Uterus (tissue), 3 donors: ENCODE measurements at regions not wholly inside any gene's neighbourhood (a gene's known extent, or its start where the extent isn't known, plus 50 kb on each side); places are given as distances from the start of the nearest gene placed in this dataset.

Experiments
- DNase-seq, 2 donors: peaks; one replicate each; pipeline ENCODE4 v3.0.0-alpha.2; 2019 to 2020
- H3K27ac ChIP-seq, 2 donors: fragments of 200-600 bp; sonication (generic); 1 replicate in 1 of 2; 2 replicates in 1 of 2; pipeline ENCODE4 v1.5.1; 2016 to 2018
- H3K27me3 ChIP-seq, 2 donors: fragments of 200-600 bp; sonication (generic); one replicate each; pipeline ENCODE4 v1.5.1; 2018 to 2019; ENCODE audit warnings: control low read depth in 1 of 2
- H3K36me3 ChIP-seq, 2 donors: fragments of 200-600 bp; sonication (generic); one replicate each; pipeline ENCODE4 v1.5.1; 2019; ENCODE audit warnings: control low read depth in 1 of 2
- H3K4me1 ChIP-seq, 2 donors: fragments of 200-600 bp; sonication (generic); one replicate each; pipeline ENCODE4 v1.5.1; 2018 to 2019; ENCODE audit warnings: control low read depth in 1 of 2
- H3K4me3 ChIP-seq, 2 donors: fragments of 200-600 bp; sonication (generic); 1 replicate in 1 of 2; 2 replicates in 1 of 2; pipeline ENCODE4 v1.5.1; 2018 to 2019; ENCODE audit warnings: mild to moderate bottlenecking in 1 of 2
- H3K9me3 ChIP-seq, 2 donors: fragments of 200-600 bp; sonication (generic); one replicate each; pipeline ENCODE4 v1.5.1; 2019; ENCODE audit warnings: control low read depth in 1 of 2
- CTCF ChIP-seq, 4 experiments: fragments of 200-600 bp in 2 of 4; fragments of 450-650 bp in 2 of 4; sonication (generic) in 2 of 4; IDR thresholded peaks; one replicate each; pipeline ENCODE4 v1.5.1; 2016 to 2019; ENCODE audit warnings: antibody characterized with exemption in 4 of 4, mild to moderate bottlenecking in 2 of 4, moderate library complexity in 1 of 4
- POLR2A ChIP-seq, 2 donors: fragments of 450-650 bp; IDR thresholded peaks; one replicate each; pipeline ENCODE4 v1.6.1; 2016; ENCODE audit warnings: antibody characterized with exemption in 2 of 2, mild to moderate bottlenecking in 1 of 2, moderate library complexity in 1 of 2
- intact Hi-C: fragments of 100-400 bp; cut with DNase I; formaldehyde crosslinking; loops from one replicate; pipeline ENCODE4 v1.15.1; 2023; ENCODE audit warnings: low total_unique reads
- donor health status: DM: yes; HTN: yes; CAD: no.

GRCh38 chr15:77797270-77797669 is 164.6 kb upstream of the LINGO1 start:
- intact Hi-C loops: no loop called here
- H3K36me3 ChIP-seq: no peaks in the 10 kb centered on the region
- H3K27me3 ChIP-seq: no peaks in the 10 kb centered on the region
- H3K4me1 ChIP-seq: no peaks in the 10 kb centered on the region
- no peak overlapping the region for H3K4me3 ChIP-seq
- H3K9me3 ChIP-seq: no peaks in the 10 kb centered on the region
- TF ChIP-seq POLR2A (IDR thresholded peaks at IDR 0.05) (no peak), CTCF (IDR thresholded peaks at IDR 0.05) (no peak)
- no peak overlapping the region for H3K27ac ChIP-seq
- DNase-seq: no peak

- no peaks in the 10 kb centered on the region for H3K9me3 ChIP-seq
- no peak for DNase-seq
- no peaks in the 10 kb centered on the region for H3K27me3 ChIP-seq
- no peak overlapping the region for H3K4me3 ChIP-seq
- H3K27ac ChIP-seq: no peak overlapping the region
- H3K4me1 ChIP-seq: no peaks in the 10 kb centered on the region
- no peaks in the 10 kb centered on the region for H3K36me3 ChIP-seq
- TF ChIP-seq POLR2A (IDR thresholded peaks at IDR 0.05): no peak
- TF ChIP-seq CTCF (IDR thresholded peaks at IDR 0.05): no peak
- intact Hi-C loops: no loop called here
These were observed 163.5 kb upstream of the LINGO1 start for GRCh38 chr15:77796046-77796729.

- Histone ChIP-seq H3K4me3 (no peak overlapping the region), H3K9me3 (no peaks in the 10 kb centered on the region), H3K4me1 (no peaks in the 10 kb centered on the region), H3K27ac (no peak overlapping the region), H3K36me3 (no peaks in the 10 kb centered on the region), H3K27me3 (no peaks in the 10 kb centered on the region)
- intact Hi-C loops: no loop called here
- no peak for DNase-seq
- TF ChIP-seq CTCF (IDR thresholded peaks at IDR 0.05) (no peak), POLR2A (IDR thresholded peaks at IDR 0.05) (no peak)
These were observed 162.7 kb upstream of the LINGO1 start for GRCh38 chr15:77795446-77795845.

- H3K36me3 ChIP-seq: no peaks in the 10 kb centered on the region
- TF ChIP-seq CTCF (IDR thresholded peaks at IDR 0.05) (no peak), POLR2A (IDR thresholded peaks at IDR 0.05) (no peak)
- no peak overlapping the region for H3K27ac ChIP-seq
- no peak overlapping the region for H3K4me3 ChIP-seq
- intact Hi-C loops: no loop called here
- H3K27me3 ChIP-seq: no peaks in the 10 kb centered on the region
- no peaks in the 10 kb centered on the region for H3K4me1 ChIP-seq
- no peaks in the 10 kb centered on the region for H3K9me3 ChIP-seq
- no peak for DNase-seq
These were observed 159.2 kb upstream of the LINGO1 start for GRCh38 chr15:77791941-77792340.

- DNase-seq: no peak
- Histone ChIP-seq H3K9me3 (no peaks in the 10 kb centered on the region), H3K27ac (no peak overlapping the region), H3K4me3 (no peak overlapping the region), H3K4me1 (no peaks in the 10 kb centered on the region), H3K36me3 (no peaks in the 10 kb centered on the region), H3K27me3 (no peaks in the 10 kb centered on the region)
- no peak for TF ChIP-seq CTCF (IDR thresholded peaks at IDR 0.05)
- no peak for TF ChIP-seq POLR2A (IDR thresholded peaks at IDR 0.05)
- intact Hi-C loops: no loop called here
These were observed 157.8 kb upstream of the LINGO1 start for GRCh38 chr15:77790481-77790880.
